Pancreas (tissue), 10 donors: ENCODE measurements at regions not wholly inside any gene's neighbourhood (a gene's known extent, or its start where the extent isn't known, plus 50 kb on each side); places are given as distances from the start of the nearest gene placed in this dataset.

Source experiments
- ATAC-seq, 4 donors: fragments of 200-7000 bp; cut with Tn5 transposase; one replicate each; pipeline versions ENCODE4 v1.8.0 to v1.9.1; 2020; ENCODE audit warnings: mild to moderate bottlenecking in 4 of 4, moderate library complexity in 4 of 4
- DNase-seq, 6 donors: peaks; one replicate each; pipeline ENCODE4 v3.0.0-alpha.2; 2020
- FAIRE-seq: peaks from 2 replicates; lab custom pipeline; 2012; peaks lifted over from hg19 to GRCh38; lab: Jason Lieb, UNC
- H3K27ac ChIP-seq, 4 donors: fragments of 200-600 bp; sonication (generic); 1 replicate in 3 of 4; 2 replicates in 1 of 4; pipeline versions ENCODE4 v1.5.0 to v1.8.0; 2020
- H3K27me3 ChIP-seq, 4 donors: fragments of 200-600 bp; one replicate each; pipeline ENCODE4 v1.8.0; 2021
- H3K36me3 ChIP-seq, 3 donors: fragments of 200-600 bp; sonication (generic) in 1 of 3; one replicate each; pipeline versions ENCODE4 v1.5.0 to v1.8.0; 2020 to 2021
- H3K4me1 ChIP-seq, 3 donors: fragments of 200-600 bp; one replicate each; pipeline ENCODE4 v1.8.0; 2021
- H3K4me3 ChIP-seq, 4 donors: fragments of 200-600 bp; sonication (generic) in 2 of 4; one replicate each; pipeline versions ENCODE4 v1.5.0 to v1.8.0; 2020 to 2021
- H3K9me3 ChIP-seq, 4 donors: fragments of 200-600 bp; one replicate each; pipeline ENCODE4 v1.8.0; 2021
- WGBS, 2 donors: extraction: QIAGEN DNeasy Blood & Tissue Kit; methylation state at CpG; one replicate each; pipeline ENCODE4 v1.1.7; 2013; 5-methylcytosine and 5-hydroxymethylcytosine counted together
- intact Hi-C, 3 donors: fragments of 100-400 bp; cut with DNase I; formaldehyde crosslinking; loops; one replicate each; pipeline versions ENCODE4 v1.11.1 to v1.14.2; 2022
- TF ChIP-seq, protein P1 (sequence below), 4 donors: fragments of 200-600 bp; sonication (generic) in 3 of 4; IDR thresholded peaks; one replicate each; pipeline versions ENCODE4 v1.5.0 to v1.8.0; 2021; ENCODE audit warnings: antibody characterized with exemption in 4 of 4
- donor health status: healthy with polysubstance abuse.
- donor health status: DM: no; HTN: no; CAD: no; lungs with moderate emphysema.
- donor health status: DM: no; HTN: no; CAD: no.
- donor health status: control.
- donor health status: control.
- donor health status: Bipolar disorder and iron deficiency.
- donor health status: DM: yes; HTN: yes; CAD: no.
- donor health status: DM: no; HTN: no; CAD: no.
- donor health status: DM: no; HTN: no; CAD: no.
- donor health status: DM: yes; HTN: yes; CAD: no.

DNA sequence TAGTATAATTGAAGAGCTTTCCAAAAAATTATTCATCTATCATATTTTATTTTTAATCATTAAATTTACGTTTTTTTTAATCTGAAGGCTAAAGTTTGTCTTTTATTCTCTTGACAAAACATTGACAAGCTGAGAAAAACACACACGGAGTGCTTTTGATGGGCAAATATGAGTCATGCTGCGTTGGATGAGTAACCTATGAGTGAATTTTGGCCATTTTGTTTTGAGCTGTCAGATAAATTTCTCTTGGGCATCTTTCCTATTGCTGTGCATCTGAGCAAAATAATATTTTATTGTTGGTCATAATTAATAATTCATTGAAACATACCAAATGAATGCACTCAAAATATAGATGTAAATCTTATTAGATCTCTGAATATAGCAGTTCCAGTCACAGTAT lies 1144.1 kb upstream of the ADGRL2 start:
- no peaks in the 10 kb centered on the region for H3K27me3 ChIP-seq
- H3K4me3 ChIP-seq, result no peak overlapping the region
- 40 to 43% methylated on average over 3 of the region's 3 CpGs for WGBS, 2 donors
- no peak for DNase-seq
- H3K9me3 ChIP-seq, result no peaks in the 10 kb centered on the region
- TF ChIP-seq, protein P1, sequence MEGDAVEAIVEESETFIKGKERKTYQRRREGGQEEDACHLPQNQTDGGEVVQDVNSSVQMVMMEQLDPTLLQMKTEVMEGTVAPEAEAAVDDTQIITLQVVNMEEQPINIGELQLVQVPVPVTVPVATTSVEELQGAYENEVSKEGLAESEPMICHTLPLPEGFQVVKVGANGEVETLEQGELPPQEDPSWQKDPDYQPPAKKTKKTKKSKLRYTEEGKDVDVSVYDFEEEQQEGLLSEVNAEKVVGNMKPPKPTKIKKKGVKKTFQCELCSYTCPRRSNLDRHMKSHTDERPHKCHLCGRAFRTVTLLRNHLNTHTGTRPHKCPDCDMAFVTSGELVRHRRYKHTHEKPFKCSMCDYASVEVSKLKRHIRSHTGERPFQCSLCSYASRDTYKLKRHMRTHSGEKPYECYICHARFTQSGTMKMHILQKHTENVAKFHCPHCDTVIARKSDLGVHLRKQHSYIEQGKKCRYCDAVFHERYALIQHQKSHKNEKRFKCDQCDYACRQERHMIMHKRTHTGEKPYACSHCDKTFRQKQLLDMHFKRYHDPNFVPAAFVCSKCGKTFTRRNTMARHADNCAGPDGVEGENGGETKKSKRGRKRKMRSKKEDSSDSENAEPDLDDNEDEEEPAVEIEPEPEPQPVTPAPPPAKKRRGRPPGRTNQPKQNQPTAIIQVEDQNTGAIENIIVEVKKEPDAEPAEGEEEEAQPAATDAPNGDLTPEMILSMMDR (IDR thresholded peaks at IDR 0.05), result no peak
- H3K36me3 ChIP-seq, result no peaks in the 10 kb centered on the region
- intact Hi-C loops, result no loop called here
- H3K4me1 ChIP-seq, result no peaks in the 10 kb centered on the region
- no peak overlapping the region for H3K27ac ChIP-seq
- peak in 1 of 4 donors; percentile 65 for ATAC-seq
- no peak for FAIRE-seq

- H3K27ac ChIP-seq, result no peak overlapping the region
- ATAC-seq, result peak in 3 of 4 donors; percentile 57 to 77 (median 73)
- no peaks in the 10 kb centered on the region for H3K4me1 ChIP-seq
- DNase-seq, result no peak
- TF ChIP-seq, protein P1 (IDR thresholded peaks at IDR 0.05), result peak in 1 of 4 donors; percentile 8
- intact Hi-C loops, result no loop called here
- H3K36me3 ChIP-seq, result no peaks in the 10 kb centered on the region
- no peaks in the 10 kb centered on the region for H3K9me3 ChIP-seq
- WGBS, 2 donors, result 10% methylated on average over 1 of the region's 1 CpG
- no peak for FAIRE-seq
- H3K4me3 ChIP-seq, result no peak overlapping the region
- H3K27me3 ChIP-seq, result no peaks in the 10 kb centered on the region
Observed at GRCh38 chr1:80656014-80656636, 1144.6 kb upstream of the ADGRL2 start.

- no peaks in the 10 kb centered on the region for H3K4me1 ChIP-seq
- 12 to 17% methylated on average over 2 of the region's 2 CpGs for WGBS, 2 donors
- ATAC-seq, result no peak
Observed at GRCh38 chr1:80646053-80646452, 1154.7 kb upstream of the ADGRL2 start.

GRCh38 chr1:80645621-80646020 lies 1155.1 kb upstream of the ADGRL2 start:
- Histone ChIP-seq H3K27ac (no peak overlapping the region), H3K4me3 (no peak overlapping the region), H3K4me1 (no peaks in the 10 kb centered on the region), H3K9me3 (no peaks in the 10 kb centered on the region), H3K36me3 (no peaks in the 10 kb centered on the region), H3K27me3 (no peaks in the 10 kb centered on the region)
- FAIRE-seq (no peak), ATAC-seq (no peak), DNase-seq (no peak)
- TF ChIP-seq, protein P1 (IDR thresholded peaks at IDR 0.05), result no peak
- intact Hi-C loops, result no loop called here

More at GRCh38 chr1:80646053-80646452, 1154.7 kb upstream of the ADGRL2 start:
- Histone ChIP-seq H3K4me3 (no peak overlapping the region), H3K36me3 (no peaks in the 10 kb centered on the region), H3K27ac (no peak overlapping the region), H3K27me3 (no peaks in the 10 kb centered on the region), H3K9me3 (no peaks in the 10 kb centered on the region)
- FAIRE-seq (no peak), DNase-seq (no peak)
- intact Hi-C loops, result no loop called here
- TF ChIP-seq, protein P1 (IDR thresholded peaks at IDR 0.05), result no peak

DNA sequence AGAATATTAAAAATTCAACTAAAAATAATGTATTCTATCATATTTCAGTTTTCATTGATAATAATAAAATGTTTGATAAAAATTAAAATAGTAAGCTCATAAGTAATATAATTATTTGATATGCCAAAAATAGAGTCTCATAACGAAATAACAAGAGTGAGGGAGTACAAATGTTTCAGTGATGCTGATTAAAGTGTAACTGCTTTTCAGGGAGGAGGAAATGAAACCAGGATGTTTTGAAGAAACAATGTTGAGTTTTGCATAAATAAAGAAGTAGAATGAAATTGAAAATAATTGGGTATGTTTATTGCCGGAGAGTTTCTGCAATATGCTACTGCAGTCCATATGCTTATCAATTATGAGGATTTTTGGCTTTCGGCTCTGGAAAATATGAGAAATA lies 1159.8 kb upstream of the ADGRL2 start:
- ATAC-seq, result no peak
- no peak for DNase-seq
- Histone ChIP-seq H3K4me3 (no peak overlapping the region), H3K36me3 (no peaks in the 10 kb centered on the region), H3K27ac (no peak overlapping the region), H3K27me3 (no peaks in the 10 kb centered on the region), H3K9me3 (no peaks in the 10 kb centered on the region), H3K4me1 (no peaks in the 10 kb centered on the region)
- TF ChIP-seq, protein P1 (IDR thresholded peaks at IDR 0.05), result no peak
- 70 to 81% methylated on average over 3 of the region's 3 CpGs for WGBS, 2 donors
- intact Hi-C loops, result no loop called here
- no peak for FAIRE-seq
